K562 (cell line): ENCODE measurements at regions not wholly inside any gene's neighbourhood (a gene's known extent, or its start where the extent isn't known, plus 50 kb on each side); places are given as distances from the start of the nearest gene placed in this dataset.

Source experiments
- ATAC-seq: fragments of 200-7000 bp; cut with Tn5 transposase; 3 replicates; pipeline ENCODE4 v1.9.1; 2020; ENCODE audit warnings: moderate library complexity
- BruUV-seq: library from RNA; stranded (reverse); fragments of 400-500 nt; replicated peaks from 2 replicates; lab custom pipeline; 2021; lab: Mats Ljungman, UMichigan
- CTCF ChIA-PET: fragments of 300-600 bp; formaldehyde crosslinking; extraction: SDS; loops from one replicate; lab custom pipeline; 2021; ENCODE audit warnings: low intra/inter-chr PET ratio; lab: Yijun Ruan, JAX
- POLR2A ChIA-PET: fragments of 300-600, 350-650 bp; sonication (Branson Sonifier 250); formaldehyde crosslinking; extraction: SDS; loops from one replicate; lab custom pipeline; 2021; ENCODE audit warnings: antibody characterized with exemption, inconsistent platforms; lab: Yijun Ruan, JAX
- DNase-seq, 4 experiments: peaks; one replicate each; pipeline versions ENCODE4 v3.0.0 to v3.0.0-alpha.2; 2011 to 2018; ENCODE audit warnings: low spot score in 3 of 4, mixed read lengths in 3 of 4; ENCODE audit errors: extremely low read depth in 1 of 4
- FAIRE-seq: peaks from 2 replicates; lab custom pipeline; 2011; peaks lifted over from hg19 to GRCh38; lab: Jason Lieb, UNC
- H2AFZ ChIP-seq: 2 replicates; pipeline ENCODE4 v1.6.0; 2011; ENCODE audit warnings: low read depth, low read length, control low read depth, inconsistent platforms
- H3K27ac ChIP-seq: fragments of 200-600 bp; 3 replicates; pipeline ENCODE4 v1.8.0; 2011; ENCODE audit warnings: low read depth, mild to moderate bottlenecking, control low read depth, inconsistent platforms, low read length, moderate library complexity, mixed read lengths; ENCODE audit errors: extremely low read depth
- H3K27me3 ChIP-seq, 2 experiments: fragments of 300-600 bp in 1 of 2; 2 replicates in 1 of 2; 3 replicates in 1 of 2; pipeline versions ENCODE4 v1.6.0 to v1.8.0; 2011; ENCODE audit warnings: inconsistent platforms in 2 of 2, low read length in 2 of 2, mild to moderate bottlenecking in 1 of 2, mixed read lengths in 1 of 2, moderate library complexity in 1 of 2; ENCODE audit not compliant: control insufficient read depth in 2 of 2, insufficient read depth in 2 of 2
- H3K36me3 ChIP-seq: fragments of 300-600 bp; 3 replicates; pipeline ENCODE4 v1.8.0; 2011; ENCODE audit warnings: mild to moderate bottlenecking, low read length, inconsistent platforms; ENCODE audit not compliant: control insufficient read depth, insufficient read depth
- H3K4me1 ChIP-seq, 2 experiments: fragments of 200-600 bp in 1 of 2; replicated peaks in 1 of 2; 2 replicates in 1 of 2; 3 replicates in 1 of 2; pipeline versions ENCODE4 v1.5.1 to v1.8.0; 2011; ENCODE audit warnings: inconsistent platforms in 2 of 2, low read length in 2 of 2, mild to moderate bottlenecking in 1 of 2, mixed read lengths in 1 of 2, moderate library complexity in 1 of 2; ENCODE audit not compliant: control insufficient read depth in 2 of 2, insufficient read depth in 2 of 2
- H3K4me2 ChIP-seq: 2 replicates; pipeline ENCODE4 v1.6.1; 2011; ENCODE audit warnings: low read length, control low read depth, inconsistent platforms, mixed read lengths; ENCODE audit not compliant: insufficient read depth
- H3K4me3 ChIP-seq: fragments of 200-600 bp; sonication (generic), shearing (Covaris generic); 2 replicates; pipeline ENCODE4 v1.5.1; 2016; ENCODE audit warnings: control low read depth, inconsistent platforms
- H3K79me2 ChIP-seq: fragments of 200-600 bp; 3 replicates; pipeline ENCODE4 v1.8.0; 2011; ENCODE audit warnings: low read length, inconsistent platforms; ENCODE audit not compliant: control insufficient read depth, insufficient read depth
- H3K9ac ChIP-seq, 2 experiments: 2 replicates each; pipeline versions ENCODE4 v1.6.0 to v1.6.1; 2011; ENCODE audit warnings: low read depth in 2 of 2, low read length in 2 of 2, control low read depth in 1 of 2, inconsistent platforms in 1 of 2, mild to moderate bottlenecking in 1 of 2, mixed read lengths in 1 of 2; ENCODE audit not compliant: insufficient read depth in 1 of 2
- H3K9me1 ChIP-seq: one replicate; pipeline ENCODE4 v1.6.0; 2011; ENCODE audit warnings: inconsistent platforms, mild to moderate bottlenecking, low read length, moderate library complexity; ENCODE audit not compliant: control insufficient read depth, insufficient read depth
- H3K9me3 ChIP-seq: replicated peaks from 2 replicates; pipeline ENCODE4 v1.5.1; 2011; ENCODE audit warnings: low read depth, low read length, inconsistent platforms; ENCODE audit not compliant: control insufficient read depth, insufficient read depth
- H4K20me1 ChIP-seq: replicated peaks from 2 replicates; pipeline ENCODE4 v1.6.1; 2011; ENCODE audit warnings: low read length, inconsistent platforms, mixed read lengths; ENCODE audit not compliant: control insufficient read depth, insufficient read depth
- ESRRA ChIP-seq: fragments of 450-650 bp; IDR thresholded peaks from 2 replicates; pipeline ENCODE4 v1.6.1; 2014; ENCODE audit warnings: low read depth, mild to moderate bottlenecking, moderate library complexity, borderline replicate concordance
- MAFF ChIP-seq: IDR thresholded peaks from 2 replicates; pipeline ENCODE4 v1.6.1; 2012; ENCODE audit warnings: low read length, improper control_type of control experiment
- TAL1 ChIP-seq: fragments of 450-650 bp; IDR thresholded peaks from 2 replicates; pipeline ENCODE4 v1.6.1; 2016; ENCODE audit warnings: mild to moderate bottlenecking
- TEAD4 ChIP-seq, 2 experiments: sonication (generic) in 1 of 2; formaldehyde crosslinking in 1 of 2; IDR thresholded peaks; 2 replicates each; pipeline versions ENCODE4 v1.6.1 to v1.8.0; 2012 to 2022; ENCODE audit warnings: borderline replicate concordance in 1 of 2, inconsistent platforms in 1 of 2, low read length in 1 of 2, mild to moderate bottlenecking in 1 of 2, missing genetic modification reagents in 1 of 2
- ZNF644 ChIP-seq: fragments of 200-800 bp; sonication (Bioruptor generic); IDR thresholded peaks from 2 replicates; pipeline ENCODE4 v1.6.1; 2016; ENCODE audit warnings: low read depth, missing genetic modification characterization, missing compliant biosample characterization
- ZNF77 ChIP-seq: fragments of 250-450 bp; sonication (Bioruptor Pico); IDR thresholded peaks from 2 replicates; pipeline ENCODE4 v1.5.0; 2020
- WGBS: fragments of 100-300 bp; shearing (Covaris generic); methylation state at CpG from one replicate; pipeline ENCODE4 v1.1.6; 2016; ENCODE audit warnings: low coverage, mixed read lengths; ENCODE audit not compliant: insufficient coverage; ENCODE audit errors: missing lambda C conversion rate; 5-methylcytosine and 5-hydroxymethylcytosine counted together
- in situ Hi-C: fragments of 300-500 bp; cut with MboI; formaldehyde crosslinking; loops from 4 replicates; pipeline ENCODE4 v1.15.0; 2018; ENCODE audit warnings: inconsistent platforms, mixed read lengths
- intact Hi-C: fragments of 100-400 bp; cut with micrococcal nuclease; formaldehyde crosslinking; loops from 2 replicates; pipeline ENCODE4 v1.14.2; 2022
- TF ChIP-seq, protein P1 (sequence below), 2 experiments: fragments of 450-650 bp; conservative IDR thresholded peaks; 2 replicates each; pipeline ENCODE4 v1.6.1; 2017; ENCODE audit warnings: mild to moderate bottlenecking in 2 of 2, moderate library complexity in 2 of 2
- TF ChIP-seq, protein P2 (sequence below): fragments of 450-650 bp; IDR thresholded peaks from 2 replicates; pipeline ENCODE4 v1.6.1; 2017; ENCODE audit warnings: mild to moderate bottlenecking, moderate library complexity

- no peak overlapping the region for H3K9ac ChIP-seq
- H4K20me1 ChIP-seq, result no peaks in the 10 kb centered on the region
- CTCF ChIA-PET, result no interaction called here
- POLR2A ChIA-PET, result no interaction called here
- H3K36me3 ChIP-seq, result no peaks in the 10 kb centered on the region
- H3K79me2 ChIP-seq, result no peaks in the 10 kb centered on the region
- ATAC-seq (no peak), DNase-seq (no peak), FAIRE-seq (no peak)
- in situ Hi-C loops (no loop called here), intact Hi-C loops (no loop called here)
- H3K4me1 ChIP-seq, result no peaks in the 10 kb centered on the region; a peak in 1 of 5 replicates
- no peak for TF ChIP-seq ESRRA
- TF ChIP-seq TEAD4 (IDR thresholded peaks at IDR 0.05; ENCODE audit: low read length), result peak; percentile 60; the same call in 1 of the 2 replicates
- TF ChIP-seq TEAD4 (CRISPR knock-in tag; IDR thresholded peaks at IDR 0.05; ENCODE audit: borderline replicate concordance), result no peak
- no peak for TF ChIP-seq ZNF644 (tag)
- TF ChIP-seq, protein P1, sequence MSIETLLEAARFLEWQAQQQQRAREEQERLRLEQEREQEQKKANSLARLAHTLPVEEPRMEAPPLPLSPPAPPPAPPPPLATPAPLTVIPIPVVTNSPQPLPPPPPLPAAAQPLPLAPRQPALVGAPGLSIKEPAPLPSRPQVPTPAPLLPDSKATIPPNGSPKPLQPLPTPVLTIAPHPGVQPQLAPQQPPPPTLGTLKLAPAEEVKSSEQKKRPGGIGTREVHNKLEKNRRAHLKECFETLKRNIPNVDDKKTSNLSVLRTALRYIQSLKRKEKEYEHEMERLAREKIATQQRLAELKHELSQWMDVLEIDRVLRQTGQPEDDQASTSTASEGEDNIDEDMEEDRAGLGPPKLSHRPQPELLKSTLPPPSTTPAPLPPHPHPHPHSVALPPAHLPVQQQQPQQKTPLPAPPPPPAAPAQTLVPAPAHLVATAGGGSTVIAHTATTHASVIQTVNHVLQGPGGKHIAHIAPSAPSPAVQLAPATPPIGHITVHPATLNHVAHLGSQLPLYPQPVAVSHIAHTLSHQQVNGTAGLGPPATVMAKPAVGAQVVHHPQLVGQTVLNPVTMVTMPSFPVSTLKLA (conservative IDR thresholded peaks at IDR 0.05), result no peak
- TF ChIP-seq ZNF77 (CRISPR knock-in tag), result no peak
- TF ChIP-seq, protein P2, sequence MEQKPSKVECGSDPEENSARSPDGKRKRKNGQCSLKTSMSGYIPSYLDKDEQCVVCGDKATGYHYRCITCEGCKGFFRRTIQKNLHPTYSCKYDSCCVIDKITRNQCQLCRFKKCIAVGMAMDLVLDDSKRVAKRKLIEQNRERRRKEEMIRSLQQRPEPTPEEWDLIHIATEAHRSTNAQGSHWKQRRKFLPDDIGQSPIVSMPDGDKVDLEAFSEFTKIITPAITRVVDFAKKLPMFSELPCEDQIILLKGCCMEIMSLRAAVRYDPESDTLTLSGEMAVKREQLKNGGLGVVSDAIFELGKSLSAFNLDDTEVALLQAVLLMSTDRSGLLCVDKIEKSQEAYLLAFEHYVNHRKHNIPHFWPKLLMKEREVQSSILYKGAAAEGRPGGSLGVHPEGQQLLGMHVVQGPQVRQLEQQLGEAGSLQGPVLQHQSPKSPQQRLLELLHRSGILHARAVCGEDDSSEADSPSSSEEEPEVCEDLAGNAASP, result no peak
- TF ChIP-seq TAL1, result peak; percentile 54
- no peak for TF ChIP-seq MAFF
- WGBS, result 1% methylated on average over 13 of the region's 13 CpGs
- no peak overlapping the region for H3K27ac ChIP-seq
- H3K27me3 ChIP-seq, result peaks cover 20 to 22% of the 10 kb centered on the region in 2 experiments; a peak in 4 of 5 replicates
- H2AFZ ChIP-seq, result no peak overlapping the region
- no peaks in the 10 kb centered on the region for H3K9me3 ChIP-seq
- BruUV-seq, result no TSS peak
- no peak overlapping the region for H3K4me2 ChIP-seq
- no peak overlapping the region for H3K4me3 ChIP-seq
- H3K9me1 ChIP-seq, result no peaks in the 10 kb centered on the region
Observed at GRCh38 chr16:54542805-54543505, 256.4 kb upstream of the IRX3 start.
